GM21717 (cell line): ENCODE measurements at regions not wholly inside any gene's neighbourhood (a gene's known extent, or its start where the extent isn't known, plus 50 kb on each side); places are given as distances from the start of the nearest gene placed in this dataset.
"Not testable (repeated sequence)": the region's sequence is repeated elsewhere in the genome, so short reads cannot be mapped to it uniquely, and the experiment has no call there.

Source experiments
- ATAC-seq: cut with Tn5 transposase; IDR thresholded peaks from one replicate; pipeline ENCODE4 v1.9.1; 2021; ENCODE audit warnings: mild to moderate bottlenecking, moderate library complexity; ENCODE audit not compliant: unreplicated experiment

DNA sequence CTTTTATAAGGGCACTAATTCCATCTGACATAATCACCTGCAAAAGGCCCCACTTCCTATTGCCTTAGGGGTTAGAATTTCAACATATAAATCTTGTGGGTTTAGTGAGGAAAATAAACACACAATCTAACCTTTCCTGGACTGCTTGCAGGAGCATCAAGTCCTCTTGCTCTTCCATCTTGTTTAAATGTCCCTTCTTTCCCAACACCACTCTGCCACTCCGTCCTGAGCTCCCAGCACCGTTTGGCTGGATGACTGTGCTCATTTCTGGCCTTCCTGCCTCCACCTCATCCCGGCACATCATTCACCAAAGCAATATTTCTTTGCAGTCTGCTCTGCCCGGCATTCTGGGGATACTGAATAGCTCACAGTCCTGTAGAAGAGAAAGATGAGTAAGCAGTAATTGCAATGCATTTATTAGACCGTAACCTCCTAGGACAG is 247.8 kb downstream of the BCL2 start:
- ATAC-seq, result no peak

DNA sequence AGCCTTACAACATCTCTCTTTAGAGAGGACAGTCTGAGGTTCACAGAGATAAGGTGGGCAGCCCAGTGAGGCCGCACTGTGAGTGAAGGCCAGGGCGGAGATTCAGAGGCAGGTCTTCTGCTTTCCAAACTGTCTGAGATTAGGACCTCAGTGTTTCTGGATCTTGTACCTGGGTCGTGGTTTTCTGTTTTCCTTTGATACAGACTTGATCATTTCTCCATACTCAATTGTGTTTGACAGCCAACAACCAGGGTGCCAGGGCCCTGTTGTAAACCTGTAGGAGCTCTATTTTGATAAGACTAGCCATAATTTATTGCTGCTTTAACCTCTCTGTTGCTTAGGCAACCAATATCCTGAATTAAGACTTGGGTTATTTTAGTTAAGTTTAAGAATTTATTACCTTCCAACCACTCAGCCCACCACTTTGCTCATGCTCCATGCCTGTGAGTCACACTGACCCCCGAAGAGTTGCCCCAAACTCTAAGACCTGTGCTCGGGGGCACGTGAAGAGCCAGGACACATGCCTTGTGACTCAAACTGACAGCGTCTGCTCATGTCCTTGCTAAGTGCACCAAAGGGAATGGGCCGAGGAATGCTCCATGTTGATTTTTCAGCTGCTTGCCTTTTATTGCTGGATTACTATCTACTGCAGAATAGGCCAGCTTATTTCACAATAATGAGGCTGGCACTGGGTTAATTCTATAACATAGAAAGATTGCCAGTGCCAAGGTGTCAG is 248.6 kb downstream of the BCL2 start:
- ATAC-seq, result no peak

GRCh38 chr18:63069496-63069895 is 250.1 kb downstream of the BCL2 start:
- ATAC-seq, result no peak

GRCh38 chr18:63067939-63068338 is 251.6 kb downstream of the BCL2 start:
- no peak for ATAC-seq

GRCh38 chr18:63065172-63065571 is 254.4 kb downstream of the BCL2 start:
- ATAC-seq, result no peak

GRCh38 chr18:63063171-63063570 is 256.4 kb downstream of the BCL2 start:
- no peak for ATAC-seq

DNA sequence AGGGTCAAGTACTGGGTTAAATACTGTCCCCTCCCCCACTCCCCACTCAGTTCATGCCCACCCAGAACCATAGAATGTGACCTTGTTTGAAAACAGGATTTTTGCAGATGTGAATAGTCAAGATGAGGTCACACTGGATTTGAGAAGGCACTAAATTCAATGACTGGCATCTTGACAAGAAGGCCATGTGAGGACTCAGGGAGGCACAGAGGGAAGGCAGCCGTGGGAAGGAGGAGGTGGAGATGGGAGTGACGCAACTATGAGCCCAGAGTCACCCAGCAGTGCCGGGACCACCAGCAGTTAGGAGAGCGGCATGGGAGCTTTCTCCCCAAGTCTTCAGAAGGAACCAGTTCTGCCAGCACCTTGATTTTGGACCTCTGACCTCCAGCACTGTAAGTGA is 257.3 kb downstream of the BCL2 start:
- ATAC-seq, result no peak

DNA sequence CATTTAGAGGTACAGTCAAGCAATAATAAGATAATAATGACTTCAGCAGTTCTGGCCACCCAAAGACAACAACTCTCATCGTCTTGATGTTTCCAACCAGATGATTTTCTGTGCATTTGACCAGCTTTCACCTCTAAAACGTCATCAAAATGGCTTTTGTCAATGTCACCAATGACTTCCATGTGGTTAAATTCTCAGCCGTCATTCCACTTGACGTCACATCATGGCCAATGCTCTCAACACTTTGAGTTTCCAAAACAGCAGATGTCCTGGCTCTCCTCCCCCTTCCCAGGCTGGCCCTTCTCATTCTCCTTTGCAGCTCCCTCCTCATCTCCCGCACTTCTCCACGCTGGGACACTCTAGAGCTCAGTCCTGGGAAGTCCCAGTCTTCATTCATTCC is 258.3 kb downstream of the BCL2 start:
- ATAC-seq, result no peak

- ATAC-seq, result no peak
These were observed 261.0 kb downstream of the BCL2 start for GRCh38 chr18:63058521-63058920.

GRCh38 chr18:63057707-63058106 is 261.9 kb downstream of the BCL2 start:
- ATAC-seq, result no peak

GRCh38 chr18:63054901-63055584 is 264.5 kb downstream of the BCL2 start:
- ATAC-seq, result no peak

DNA sequence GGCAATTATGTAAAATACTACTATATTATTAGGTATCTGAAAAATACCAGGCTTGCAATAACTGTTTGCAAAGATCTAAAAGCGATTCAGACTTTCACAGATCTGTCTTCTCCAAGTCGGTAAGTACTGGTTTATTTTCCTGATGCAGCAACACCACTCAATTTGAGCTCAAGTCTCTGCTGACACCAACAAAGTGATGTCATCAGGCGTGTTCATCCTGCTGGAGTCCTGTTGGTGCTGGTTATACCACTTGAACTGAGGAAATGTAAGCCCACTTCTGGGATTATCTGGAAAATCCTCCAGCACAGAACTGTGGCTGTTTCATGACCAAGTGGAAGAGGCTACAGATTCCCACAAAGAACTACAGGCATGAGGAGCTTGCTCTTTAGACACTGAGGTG is 267.6 kb downstream of the BCL2 start:
- ATAC-seq, result no peak

DNA sequence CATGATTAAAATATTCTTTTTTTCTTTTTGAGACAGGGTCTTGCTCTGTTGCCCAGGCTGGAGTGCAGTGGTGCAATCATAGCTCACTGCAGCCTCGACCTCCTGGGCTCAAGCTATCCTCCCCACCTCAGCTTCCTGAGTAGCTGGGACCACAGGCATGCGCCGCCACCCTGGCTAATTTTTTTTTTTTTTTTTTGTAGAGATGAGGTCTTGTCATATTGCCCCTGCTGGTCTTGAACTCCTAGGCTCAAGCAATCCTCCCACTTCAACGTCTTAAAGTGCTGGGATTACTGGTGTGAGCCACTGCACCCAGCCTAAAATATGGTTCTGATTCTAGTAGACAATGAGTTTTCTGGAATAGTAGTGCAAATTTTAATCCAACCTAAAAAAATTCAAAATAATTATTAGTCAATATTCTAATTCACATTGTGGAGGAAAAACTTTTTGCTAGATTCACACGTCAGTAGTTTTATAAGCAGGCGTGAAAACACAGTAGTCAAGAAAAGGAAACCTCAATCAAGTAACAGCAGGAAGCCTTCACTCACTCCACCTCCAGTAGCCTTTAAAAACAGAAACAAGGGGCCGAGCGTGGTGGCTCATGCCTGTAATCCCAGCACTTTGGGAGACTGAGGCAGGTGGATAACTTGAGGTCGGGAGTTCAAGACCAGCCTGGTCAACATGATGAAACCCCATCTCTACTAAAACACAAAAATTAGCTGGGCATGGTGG is 268.7 kb downstream of the BCL2 start:
- ATAC-seq, result not testable (repeated sequence)

DNA sequence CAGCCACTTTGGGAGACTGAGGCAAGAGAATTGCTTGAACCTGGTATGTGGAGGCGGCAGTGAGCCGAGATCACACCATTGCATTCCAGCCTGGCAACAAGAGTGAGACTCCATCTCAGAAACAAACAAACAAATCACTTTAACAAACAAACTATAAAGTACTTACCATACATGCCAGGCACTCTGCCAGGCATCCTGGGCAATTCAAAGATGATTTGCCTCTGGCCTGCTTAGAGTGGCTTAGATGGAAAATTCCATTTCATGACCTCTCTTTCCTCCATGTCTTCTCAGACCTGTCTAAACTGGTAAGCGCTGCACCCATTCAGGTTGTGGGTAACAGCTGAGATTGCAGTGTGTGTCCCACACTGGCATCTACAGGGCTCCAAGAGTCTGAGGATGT is 273.2 kb downstream of the BCL2 start:
- no peak for ATAC-seq

GRCh38 chr18:63043516-63043915 is 276.1 kb downstream of the BCL2 start:
- ATAC-seq, result no peak

DNA sequence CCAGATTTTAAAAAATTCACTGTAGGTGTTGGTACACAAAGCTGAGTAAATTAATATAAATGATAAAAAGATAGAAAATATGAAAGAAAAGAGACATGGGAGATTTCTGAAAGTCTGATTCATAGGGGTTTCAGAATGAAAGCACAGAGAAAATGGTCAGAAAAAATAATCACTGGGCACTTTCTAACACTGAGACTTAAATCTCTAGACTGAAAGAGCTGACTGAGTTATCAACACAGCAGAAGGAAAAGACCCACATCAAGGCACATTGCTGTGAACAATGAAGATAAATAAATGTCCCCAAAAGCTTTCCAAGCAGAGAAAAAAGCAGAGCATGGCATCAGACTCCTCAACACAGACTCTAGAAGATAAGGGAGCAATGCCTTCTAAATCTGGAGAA is 277.2 kb downstream of the BCL2 start:
- no peak for ATAC-seq

DNA sequence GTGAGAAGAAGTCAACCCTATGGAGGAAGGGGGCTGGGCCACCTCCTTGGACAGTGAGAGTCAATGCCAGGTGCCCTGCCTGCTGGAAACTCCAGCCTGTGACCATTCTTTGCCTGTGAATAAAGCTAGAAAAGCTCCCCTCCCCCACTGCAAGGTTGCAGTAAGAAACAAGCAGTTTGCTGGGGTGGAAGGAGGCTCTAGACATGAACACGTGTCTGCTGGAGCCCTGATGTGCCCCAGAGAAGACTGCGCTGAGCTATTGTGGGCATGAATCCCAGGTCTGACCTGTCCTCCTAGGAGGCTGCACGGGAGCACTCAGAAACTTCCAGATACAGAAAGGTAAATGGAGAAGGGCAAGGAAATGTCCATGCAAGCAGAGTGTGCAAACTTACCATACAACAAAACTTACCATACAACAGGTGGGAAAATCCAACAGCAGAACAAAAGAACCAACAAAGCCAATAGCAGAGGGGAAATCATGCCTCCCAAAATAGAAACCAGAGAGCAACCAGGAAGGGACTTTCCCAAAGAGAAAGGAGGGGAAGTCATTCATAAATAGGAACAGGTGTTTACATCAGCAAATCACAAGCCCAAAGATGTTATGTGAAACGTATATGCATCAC is 278.7 kb downstream of the BCL2 start:
- ATAC-seq, result peak; percentile 66

DNA sequence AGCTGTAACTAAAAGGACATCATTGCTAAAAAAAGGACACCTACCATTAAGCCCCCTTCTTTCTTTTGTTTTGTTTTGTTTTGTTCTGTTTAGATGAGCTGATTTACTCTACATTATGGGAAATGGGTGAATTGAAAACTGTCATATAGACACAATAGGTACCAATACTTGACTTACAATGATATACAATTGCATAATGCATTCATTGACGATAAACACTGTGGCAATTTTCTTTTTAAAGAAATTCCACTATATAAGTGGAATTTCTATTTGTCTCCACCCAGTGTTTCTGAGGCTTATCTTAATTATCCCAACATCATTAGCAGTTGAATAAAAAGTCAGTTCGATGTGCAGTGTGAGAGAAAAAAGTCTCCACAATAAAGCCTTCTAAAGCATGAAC is 282.1 kb downstream of the BCL2 start:
- no peak for ATAC-seq

- ATAC-seq, result no peak
These were observed 288.2 kb downstream of the BCL2 start for GRCh38 chr18:63031375-63031774.
